GM12878 (cell line): ENCODE measurements at regions not wholly inside any gene's neighbourhood (a gene's known extent, or its start where the extent isn't known, plus 50 kb on each side); places are given as distances from the start of the nearest gene placed in this dataset.

Source experiments
- EED ChIP-seq: sonication (generic); IDR thresholded peaks from 2 replicates; pipeline ENCODE4 v1.6.1; 2016; ENCODE audit warnings: antibody characterized with exemption, low read depth
- FOXK2 ChIP-seq: fragments of 450-650 bp; IDR thresholded peaks from 2 replicates; pipeline ENCODE4 v1.6.1; 2017; ENCODE audit warnings: mild to moderate bottlenecking, moderate library complexity
- HDAC2 ChIP-seq: fragments of 200-600 bp; sonication (generic); IDR thresholded peaks from 2 replicates; pipeline ENCODE4 v1.6.1; 2017
- LARP7 ChIP-seq: fragments of 450-650 bp; IDR thresholded peaks from 2 replicates; pipeline ENCODE4 v1.6.1; 2017; ENCODE audit warnings: mild to moderate bottlenecking
- NR2C2 ChIP-seq: IDR thresholded peaks from 2 replicates; pipeline ENCODE4 v1.6.1; 2011; ENCODE audit warnings: borderline replicate concordance, low read depth; ENCODE audit not compliant: control insufficient read depth, insufficient read length
- RCOR1 ChIP-seq: conservative IDR thresholded peaks from 2 replicates; pipeline ENCODE4 v1.6.1; 2012; ENCODE audit warnings: low read depth, low read length, improper control_type of control experiment
- RELA ChIP-seq: fragments of 450-650 bp; IDR thresholded peaks from 2 replicates; pipeline ENCODE4 v1.8.0; 2014; ENCODE audit warnings: borderline replicate concordance; ENCODE audit not compliant: partially characterized antibody
- SMAD5 ChIP-seq: IDR thresholded peaks from 2 replicates; pipeline ENCODE4 v1.6.1; 2016; ENCODE audit warnings: antibody characterized with exemption, low read depth
- TF ChIP-seq, protein P1 (sequence below): IDR thresholded peaks from 2 replicates; pipeline ENCODE4 v1.6.1; 2012; ENCODE audit warnings: mild to moderate bottlenecking, low read depth, low read length
- TF ChIP-seq, protein P2 (sequence below): fragments of 450-650 bp; IDR thresholded peaks from 2 replicates; pipeline ENCODE4 v1.6.1; 2017; ENCODE audit warnings: mild to moderate bottlenecking, moderate library complexity

DNA sequence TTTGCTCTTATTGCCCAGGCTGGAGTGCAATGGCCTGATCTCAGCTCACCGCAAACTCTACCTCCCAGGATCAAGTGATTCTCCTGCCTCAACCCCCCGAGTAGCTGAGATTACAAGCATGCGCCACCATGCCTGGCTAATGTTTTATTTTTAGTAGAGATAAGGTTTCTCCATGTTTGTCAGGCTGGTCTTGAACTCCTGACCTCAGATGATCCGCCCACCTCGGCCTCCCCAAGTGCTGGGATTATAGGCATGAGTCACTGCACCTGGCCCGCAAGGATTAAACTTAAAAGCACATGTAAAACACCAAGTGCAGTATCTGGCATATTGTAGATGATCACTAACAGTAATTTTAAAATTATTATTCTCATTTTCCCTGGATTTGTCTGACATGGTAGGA is 72.9 kb downstream of the C1QL2 start (continued):
- TF ChIP-seq, protein P1, sequence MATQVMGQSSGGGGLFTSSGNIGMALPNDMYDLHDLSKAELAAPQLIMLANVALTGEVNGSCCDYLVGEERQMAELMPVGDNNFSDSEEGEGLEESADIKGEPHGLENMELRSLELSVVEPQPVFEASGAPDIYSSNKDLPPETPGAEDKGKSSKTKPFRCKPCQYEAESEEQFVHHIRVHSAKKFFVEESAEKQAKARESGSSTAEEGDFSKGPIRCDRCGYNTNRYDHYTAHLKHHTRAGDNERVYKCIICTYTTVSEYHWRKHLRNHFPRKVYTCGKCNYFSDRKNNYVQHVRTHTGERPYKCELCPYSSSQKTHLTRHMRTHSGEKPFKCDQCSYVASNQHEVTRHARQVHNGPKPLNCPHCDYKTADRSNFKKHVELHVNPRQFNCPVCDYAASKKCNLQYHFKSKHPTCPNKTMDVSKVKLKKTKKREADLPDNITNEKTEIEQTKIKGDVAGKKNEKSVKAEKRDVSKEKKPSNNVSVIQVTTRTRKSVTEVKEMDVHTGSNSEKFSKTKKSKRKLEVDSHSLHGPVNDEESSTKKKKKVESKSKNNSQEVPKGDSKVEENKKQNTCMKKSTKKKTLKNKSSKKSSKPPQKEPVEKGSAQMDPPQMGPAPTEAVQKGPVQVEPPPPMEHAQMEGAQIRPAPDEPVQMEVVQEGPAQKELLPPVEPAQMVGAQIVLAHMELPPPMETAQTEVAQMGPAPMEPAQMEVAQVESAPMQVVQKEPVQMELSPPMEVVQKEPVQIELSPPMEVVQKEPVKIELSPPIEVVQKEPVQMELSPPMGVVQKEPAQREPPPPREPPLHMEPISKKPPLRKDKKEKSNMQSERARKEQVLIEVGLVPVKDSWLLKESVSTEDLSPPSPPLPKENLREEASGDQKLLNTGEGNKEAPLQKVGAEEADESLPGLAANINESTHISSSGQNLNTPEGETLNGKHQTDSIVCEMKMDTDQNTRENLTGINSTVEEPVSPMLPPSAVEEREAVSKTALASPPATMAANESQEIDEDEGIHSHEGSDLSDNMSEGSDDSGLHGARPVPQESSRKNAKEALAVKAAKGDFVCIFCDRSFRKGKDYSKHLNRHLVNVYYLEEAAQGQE, result no peak
- TF ChIP-seq LARP7, result no peak
- TF ChIP-seq NR2C2, result no peak
- TF ChIP-seq RCOR1, result no peak
- TF ChIP-seq EED, result no peak
- TF ChIP-seq SMAD5, result no peak
- TF ChIP-seq, protein P2, sequence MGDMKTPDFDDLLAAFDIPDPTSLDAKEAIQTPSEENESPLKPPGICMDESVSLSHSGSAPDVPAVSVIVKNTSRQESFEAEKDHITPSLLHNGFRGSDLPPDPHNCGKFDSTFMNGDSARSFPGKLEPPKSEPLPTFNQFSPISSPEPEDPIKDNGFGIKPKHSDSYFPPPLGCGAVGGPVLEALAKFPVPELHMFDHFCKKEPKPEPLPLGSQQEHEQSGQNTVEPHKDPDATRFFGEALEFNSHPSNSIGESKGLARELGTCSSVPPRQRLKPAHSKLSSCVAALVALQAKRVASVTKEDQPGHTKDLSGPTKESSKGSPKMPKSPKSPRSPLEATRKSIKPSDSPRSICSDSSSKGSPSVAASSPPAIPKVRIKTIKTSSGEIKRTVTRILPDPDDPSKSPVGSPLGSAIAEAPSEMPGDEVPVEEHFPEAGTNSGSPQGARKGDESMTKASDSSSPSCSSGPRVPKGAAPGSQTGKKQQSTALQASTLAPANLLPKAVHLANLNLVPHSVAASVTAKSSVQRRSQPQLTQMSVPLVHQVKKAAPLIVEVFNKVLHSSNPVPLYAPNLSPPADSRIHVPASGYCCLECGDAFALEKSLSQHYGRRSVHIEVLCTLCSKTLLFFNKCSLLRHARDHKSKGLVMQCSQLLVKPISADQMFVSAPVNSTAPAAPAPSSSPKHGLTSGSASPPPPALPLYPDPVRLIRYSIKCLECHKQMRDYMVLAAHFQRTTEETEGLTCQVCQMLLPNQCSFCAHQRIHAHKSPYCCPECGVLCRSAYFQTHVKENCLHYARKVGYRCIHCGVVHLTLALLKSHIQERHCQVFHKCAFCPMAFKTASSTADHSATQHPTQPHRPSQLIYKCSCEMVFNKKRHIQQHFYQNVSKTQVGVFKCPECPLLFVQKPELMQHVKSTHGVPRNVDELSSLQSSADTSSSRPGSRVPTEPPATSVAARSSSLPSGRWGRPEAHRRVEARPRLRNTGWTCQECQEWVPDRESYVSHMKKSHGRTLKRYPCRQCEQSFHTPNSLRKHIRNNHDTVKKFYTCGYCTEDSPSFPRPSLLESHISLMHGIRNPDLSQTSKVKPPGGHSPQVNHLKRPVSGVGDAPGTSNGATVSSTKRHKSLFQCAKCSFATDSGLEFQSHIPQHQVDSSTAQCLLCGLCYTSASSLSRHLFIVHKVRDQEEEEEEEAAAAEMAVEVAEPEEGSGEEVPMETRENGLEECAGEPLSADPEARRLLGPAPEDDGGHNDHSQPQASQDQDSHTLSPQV, result no peak
- TF ChIP-seq FOXK2, result no peak
- TF ChIP-seq RELA, result no peak
- TF ChIP-seq HDAC2, result no peak
- TF ChIP-seq, all 136 proteins: peak for 0
